ENCODE measurements at regions not wholly inside any gene's neighbourhood (a gene's known extent, or its start where the extent isn't known, plus 50 kb on each side); places are given as distances from the start of the nearest gene placed in this dataset.
A peak's percentile ranks its signal among the peaks of the same experiment; 100 is the strongest.

GRCh38 chr12:92085040-92085735 is 60.5 kb downstream of the BTG1 start:
- Histone ChIP-seq H3K79me2 (ENCODE audit: low read depth) (no peaks in the 10 kb centered on the region), H3K27ac (no peak overlapping the region), H3K27me3 (ENCODE audit: insufficient read depth, low read depth) (no peaks in the 10 kb centered on the region), H3K4me1 (replicated peaks; ENCODE audit: insufficient read depth) (peaks cover 18% of the 10 kb centered on the region), H3F3A (ENCODE audit: insufficient read depth, low read depth) (peaks cover 17% of the 10 kb centered on the region), H4K20me1 (ENCODE audit: insufficient read depth) (no peaks in the 10 kb centered on the region), H3K4me3 (no peak overlapping the region), H3K4me2 (no peak overlapping the region), H3K9me2 (ENCODE audit: insufficient read depth) (no peaks in the 10 kb centered on the region), H3K9me3 (ENCODE audit: insufficient read depth, low read depth) (no peaks in the 10 kb centered on the region), H2AFZ (no peak overlapping the region), H3K36me3 (ENCODE audit: low read depth) (no peaks in the 10 kb centered on the region)
- DNase-seq: no peak
- CTCF ChIA-PET: no interaction called here
- no TSS peak for BruUV-seq (replicated peaks)
- intact Hi-C loops (cut with micrococcal nuclease; ENCODE audit: unreplicated experiment): no loop called here
- POLR2A ChIA-PET (ENCODE audit: unreplicated experiment): interaction anchor here (0.6 kb wide), 1 partner anchor 35 kb away, joined by 3 read pairs; no protein-coding TSS in a partner anchor
- no peak for TF ChIP-seq CTCF (conservative IDR thresholded peaks at IDR 0.05)
- no peak for TF ChIP-seq EZH2 (IDR thresholded peaks at IDR 0.05; ENCODE audit: low read depth)

DNA sequence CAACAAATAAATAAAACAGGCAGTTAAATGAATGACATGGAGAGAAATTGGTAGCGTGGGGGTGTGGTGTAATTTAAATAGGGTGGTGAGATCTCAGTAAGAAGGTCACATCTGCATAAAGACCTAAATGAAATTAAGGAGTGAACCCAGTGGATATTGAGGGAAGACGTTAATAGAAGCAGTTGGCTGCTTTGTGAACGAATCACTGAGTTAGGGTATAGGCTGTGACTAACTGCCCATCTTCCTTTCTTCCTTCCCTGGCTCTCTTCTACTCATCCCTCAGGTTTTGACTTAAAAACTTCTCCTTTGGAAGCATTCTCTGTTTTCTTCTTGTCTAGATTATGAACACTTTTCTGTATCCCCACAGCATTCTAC is 64.7 kb downstream of the BTG1 start:
- intact Hi-C loops (cut with micrococcal nuclease; ENCODE audit: unreplicated experiment): loop anchor here (1.0 kb wide), 3 partner anchors 64 to 302 kb away; partner anchors contain the start of gene BTG1
- H3K36me3 ChIP-seq (ENCODE audit: low read depth): no peaks in the 10 kb centered on the region
- TF ChIP-seq CTCF (conservative IDR thresholded peaks at IDR 0.05) (no peak), EZH2 (IDR thresholded peaks at IDR 0.05; ENCODE audit: low read depth) (no peak)
- ChIA-PET POLR2A (ENCODE audit: unreplicated experiment) (no interaction called here), CTCF (no interaction called here)
- H3K27me3 ChIP-seq (ENCODE audit: insufficient read depth, low read depth): no peaks in the 10 kb centered on the region
- peak overlapping the region; percentile 77 for H3K4me2 ChIP-seq
- H3K9me2 ChIP-seq (ENCODE audit: insufficient read depth): no peaks in the 10 kb centered on the region
- H3K79me2 ChIP-seq (ENCODE audit: low read depth): peaks cover 9% of the 10 kb centered on the region; the same call in 1 of the 2 replicates
- H3F3A ChIP-seq (ENCODE audit: insufficient read depth, low read depth): peaks cover 38% of the 10 kb centered on the region
- DNase-seq: no peak
- no TSS peak for BruUV-seq (replicated peaks)
- no peaks in the 10 kb centered on the region for H4K20me1 ChIP-seq (ENCODE audit: insufficient read depth)
- H3K4me3 ChIP-seq: peak overlapping the region; percentile 18; the same call in 1 of the 2 replicates
- peak overlapping the region; percentile 96 for H3K27ac ChIP-seq
- H2AFZ ChIP-seq: no peak overlapping the region
- no peaks in the 10 kb centered on the region for H3K9me3 ChIP-seq (ENCODE audit: insufficient read depth, low read depth)
- peaks cover 46% of the 10 kb centered on the region for H3K4me1 ChIP-seq (replicated peaks; ENCODE audit: insufficient read depth)

- peaks cover 42% of the 10 kb centered on the region for H3K4me1 ChIP-seq (replicated peaks; ENCODE audit: insufficient read depth)
Measured at GRCh38 chr12:92079054-92079385, 66.6 kb downstream of the BTG1 start.

More at GRCh38 chr12:92079054-92079385, 66.6 kb downstream of the BTG1 start:
- Histone ChIP-seq H2AFZ (no peak overlapping the region), H3K4me3 (no peak overlapping the region), H4K20me1 (ENCODE audit: insufficient read depth) (no peaks in the 10 kb centered on the region), H3K79me2 (ENCODE audit: low read depth) (peaks cover 9% of the 10 kb centered on the region; the same call in 1 of the 2 replicates), H3K36me3 (ENCODE audit: low read depth) (no peaks in the 10 kb centered on the region), H3K27ac (peak overlapping the region; percentile 96), H3K27me3 (ENCODE audit: insufficient read depth, low read depth) (no peaks in the 10 kb centered on the region), H3F3A (ENCODE audit: insufficient read depth, low read depth) (peaks cover 35% of the 10 kb centered on the region), H3K4me2 (peak overlapping the region; percentile 48), H3K9me2 (ENCODE audit: insufficient read depth) (no peaks in the 10 kb centered on the region), H3K9me3 (ENCODE audit: insufficient read depth, low read depth) (no peaks in the 10 kb centered on the region)
- TF ChIP-seq EZH2 (IDR thresholded peaks at IDR 0.05; ENCODE audit: low read depth): no peak
- TF ChIP-seq CTCF (conservative IDR thresholded peaks at IDR 0.05): no peak
- intact Hi-C loops (cut with micrococcal nuclease; ENCODE audit: unreplicated experiment): loop anchor here (2.0 kb wide), 1 partner anchor 92 kb away; no protein-coding TSS in a partner anchor
- DNase-seq: no peak
- BruUV-seq (replicated peaks): no TSS peak
- POLR2A ChIA-PET (ENCODE audit: unreplicated experiment): no interaction called here
- CTCF ChIA-PET: no interaction called here

Data from PC-9 (cell line).